GM11168 (cell line): ENCODE measurements at regions not wholly inside any gene's neighbourhood (a gene's known extent, or its start where the extent isn't known, plus 50 kb on each side); places are given as distances from the start of the nearest gene placed in this dataset.
"Not testable (repeated sequence)": the region's sequence is repeated elsewhere in the genome, so short reads cannot be mapped to it uniquely, and the experiment has no call there.

Source experiments
- in situ Hi-C: fragments of 300-500 bp; cut with MboI; formaldehyde crosslinking; loops from one replicate; pipeline ENCODE4 v1.12.0; 2022; ENCODE audit warnings: low sequenced_read_pairs; ENCODE audit not compliant: unreplicated experiment

DNA sequence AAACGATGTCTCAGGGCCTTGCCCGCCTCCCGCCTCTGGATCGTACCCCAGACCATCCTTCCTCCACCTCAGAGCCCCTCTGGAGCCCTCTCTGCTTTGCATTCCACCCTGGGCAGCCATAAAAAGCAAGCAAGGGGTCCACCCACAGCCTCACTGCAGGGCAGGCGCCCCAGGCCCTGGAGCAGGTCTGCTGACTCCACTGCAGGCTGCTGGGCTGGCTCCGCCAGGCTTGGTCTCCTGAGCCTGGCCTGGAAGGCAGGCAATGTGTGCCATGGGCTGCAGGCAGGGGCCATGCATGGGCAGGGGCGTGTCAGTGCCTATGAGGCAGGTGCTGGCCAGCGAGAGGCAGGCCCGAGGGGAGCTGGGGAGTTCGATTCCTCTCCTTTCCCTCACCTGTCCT lies 186.0 kb downstream of the ANKRD30B start:
- in situ Hi-C loops = no loop called here

DNA sequence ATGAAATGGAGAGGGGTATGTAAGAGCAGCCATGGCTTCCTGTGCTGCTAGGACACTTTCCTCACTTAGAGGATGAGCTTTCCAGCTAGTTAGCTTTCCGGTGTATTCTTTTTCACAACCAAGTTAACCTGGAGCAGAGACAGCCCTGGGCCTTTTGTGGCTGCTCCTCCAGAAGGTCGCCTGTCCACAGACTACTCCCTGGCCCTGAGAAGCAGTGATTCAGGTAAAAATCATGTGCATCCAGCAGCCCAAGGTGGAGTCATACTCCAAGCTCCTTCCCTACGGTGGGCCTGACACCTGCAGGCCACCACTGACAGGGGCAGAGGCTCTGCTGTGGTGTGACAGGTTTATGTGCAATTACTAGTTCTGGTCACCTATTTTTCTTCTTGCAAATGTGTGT lies 187.2 kb downstream of the ANKRD30B start:
- in situ Hi-C loops = no loop called here

DNA sequence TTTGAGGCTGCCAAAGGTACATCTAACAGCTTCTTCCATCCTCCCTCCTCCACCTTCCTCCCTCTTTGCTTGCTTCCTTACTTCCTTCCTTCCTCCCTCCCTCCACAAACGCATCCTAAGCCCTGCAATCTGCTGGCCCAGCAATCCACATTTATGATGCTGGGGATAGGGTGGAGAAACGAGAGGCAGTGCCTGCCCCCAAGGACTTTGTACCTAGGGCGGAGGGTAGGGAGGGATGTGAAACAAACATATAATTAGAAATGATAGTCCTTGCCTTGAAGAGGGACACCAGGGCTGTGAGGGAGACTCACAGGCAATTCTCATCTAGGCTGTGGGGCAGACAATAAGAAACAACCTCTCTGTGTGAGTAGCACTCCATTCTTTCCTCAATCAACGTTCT lies 188.3 kb downstream of the ANKRD30B start:
- in situ Hi-C loops = no loop called here

DNA sequence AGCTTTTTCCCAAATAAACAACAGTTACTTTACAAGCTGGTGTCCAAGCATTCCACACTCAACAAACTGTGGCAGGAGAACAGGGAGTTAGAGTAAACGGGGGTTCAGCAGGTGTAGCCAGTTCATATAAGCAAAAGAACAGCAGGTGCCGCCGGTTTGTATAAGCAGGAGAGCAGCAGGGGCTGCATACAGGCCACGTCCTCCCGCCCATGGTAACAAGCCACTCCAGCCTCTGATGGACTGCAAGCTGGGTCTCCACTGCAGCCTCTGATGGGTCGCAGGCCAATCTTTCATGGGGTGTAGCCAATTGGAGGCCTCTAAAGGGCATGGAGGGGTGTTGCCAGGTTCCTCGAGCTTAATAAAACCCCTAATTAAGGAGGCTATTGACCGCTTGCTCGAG lies 189.3 kb downstream of the ANKRD30B start:
- in situ Hi-C loops = no loop called here

DNA sequence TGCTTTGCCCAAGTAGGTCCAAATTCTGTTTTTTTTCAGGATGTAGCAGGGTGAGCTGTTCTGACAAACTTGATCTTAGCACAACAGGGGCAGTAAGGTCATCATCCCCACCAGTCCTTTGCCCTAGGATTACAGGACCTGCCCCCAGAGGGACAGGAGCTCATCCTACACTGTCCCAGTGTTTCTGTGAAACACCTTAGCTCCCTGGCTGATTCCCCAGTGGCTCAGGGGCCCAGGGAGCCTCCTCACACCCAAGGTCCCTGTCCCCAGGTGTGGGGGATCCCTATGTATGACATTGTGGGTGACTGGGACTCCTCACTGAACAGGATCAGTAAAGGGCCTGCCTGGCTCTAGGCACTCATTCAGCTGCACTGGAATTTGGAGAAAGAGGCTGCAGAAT lies 191.2 kb downstream of the ANKRD30B start:
- in situ Hi-C loops = no loop called here

DNA sequence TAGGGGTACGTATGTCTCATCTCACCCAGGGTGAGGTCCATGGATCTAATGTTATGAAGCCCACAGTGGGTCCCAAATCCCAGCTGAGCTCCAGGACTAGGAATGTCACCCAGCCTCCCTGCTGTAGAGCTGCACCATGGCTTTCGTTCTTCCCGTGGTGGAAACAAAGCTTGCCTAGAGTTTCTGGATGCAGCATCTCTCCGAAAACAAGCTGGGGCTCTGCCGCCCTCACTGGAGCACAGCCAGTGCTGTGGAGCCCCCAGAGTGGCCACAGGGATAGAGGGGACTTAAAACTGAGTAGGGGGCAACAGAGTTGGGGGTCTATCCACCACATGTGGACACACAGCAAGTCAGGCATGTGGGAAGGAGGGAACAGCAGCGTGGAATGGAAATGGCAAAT lies 192.1 kb downstream of the ANKRD30B start:
- in situ Hi-C loops = not testable (repeated sequence)

DNA sequence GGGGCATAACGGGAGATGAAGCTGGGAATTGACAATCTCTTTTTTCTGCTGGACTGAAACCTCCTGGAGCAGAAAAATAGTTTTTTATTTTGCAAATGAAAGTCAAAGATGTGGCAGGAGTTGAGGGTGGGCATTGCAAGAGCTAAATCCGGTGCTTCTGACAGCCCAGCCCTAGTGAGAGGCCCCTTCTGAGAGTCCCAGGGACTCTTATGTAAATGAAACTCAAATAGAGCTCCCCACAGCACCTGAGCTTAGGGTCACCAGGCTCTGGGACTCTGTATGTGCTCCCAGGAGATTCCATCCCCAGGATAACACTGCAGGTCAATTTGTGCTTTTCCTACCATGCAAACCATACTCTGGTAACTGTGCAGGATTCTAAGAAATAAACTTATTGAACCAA lies 192.8 kb downstream of the ANKRD30B start:
- in situ Hi-C loops = no loop called here

DNA sequence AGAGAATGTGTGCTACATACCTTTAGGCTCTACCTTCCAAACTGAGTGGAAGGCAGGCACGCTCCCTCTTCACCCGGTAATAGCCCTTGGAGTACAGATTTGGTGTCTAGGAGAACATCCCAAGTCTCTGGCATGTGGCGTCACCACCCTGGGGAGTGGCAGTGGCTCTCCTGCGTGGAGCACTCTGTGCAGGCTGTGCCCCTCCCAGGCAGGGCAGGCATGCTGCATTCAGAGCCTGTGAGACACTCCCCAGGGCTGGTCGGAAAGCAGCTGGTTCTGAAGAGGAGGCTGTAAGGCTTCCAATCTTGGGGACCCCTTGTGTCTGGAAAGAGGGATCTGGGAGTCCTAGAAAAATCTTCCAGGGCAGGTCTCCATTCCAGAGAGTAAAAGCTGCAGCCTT lies 193.3 kb downstream of the ANKRD30B start:
- in situ Hi-C loops = no loop called here

DNA sequence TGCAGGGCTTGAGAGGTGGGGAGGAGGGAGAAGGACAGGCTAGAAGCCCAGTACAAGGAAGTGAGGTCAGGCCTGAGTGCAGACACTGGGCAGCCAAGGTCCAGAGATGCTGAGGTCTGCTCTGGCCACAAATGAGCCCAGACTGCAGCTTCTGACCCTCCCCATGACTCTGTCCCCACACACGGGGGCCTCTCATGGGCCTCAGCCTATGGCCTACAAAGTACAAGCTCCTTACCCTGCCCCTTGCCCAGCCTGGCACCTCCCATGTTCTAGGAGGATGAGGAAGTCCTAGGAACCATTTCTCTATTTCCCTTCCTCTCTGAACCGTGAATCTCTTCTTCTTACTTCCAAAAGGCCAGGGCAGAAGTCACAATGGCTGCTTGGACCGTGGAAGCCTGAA lies 193.8 kb downstream of the ANKRD30B start:
- in situ Hi-C loops = no loop called here

DNA sequence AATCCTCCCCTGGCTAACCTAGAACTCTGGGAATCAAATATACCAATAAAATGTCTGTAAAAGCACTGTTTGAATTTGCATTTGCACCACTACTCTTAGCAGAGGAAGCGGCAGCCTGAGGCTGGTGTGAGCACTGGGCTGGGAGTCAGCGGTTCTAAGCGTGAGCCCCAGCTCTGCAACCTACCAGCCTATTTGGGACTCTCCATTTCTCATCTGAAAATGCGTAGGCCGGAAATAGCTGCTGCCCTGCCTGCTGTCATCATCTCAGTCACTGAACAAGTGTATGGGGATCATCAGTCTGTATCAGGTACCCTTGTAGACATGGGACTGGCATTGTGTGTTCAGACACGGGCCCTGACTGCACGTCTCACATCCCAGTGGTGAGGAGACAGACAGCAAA lies 194.3 kb downstream of the ANKRD30B start:
- in situ Hi-C loops = no loop called here

DNA sequence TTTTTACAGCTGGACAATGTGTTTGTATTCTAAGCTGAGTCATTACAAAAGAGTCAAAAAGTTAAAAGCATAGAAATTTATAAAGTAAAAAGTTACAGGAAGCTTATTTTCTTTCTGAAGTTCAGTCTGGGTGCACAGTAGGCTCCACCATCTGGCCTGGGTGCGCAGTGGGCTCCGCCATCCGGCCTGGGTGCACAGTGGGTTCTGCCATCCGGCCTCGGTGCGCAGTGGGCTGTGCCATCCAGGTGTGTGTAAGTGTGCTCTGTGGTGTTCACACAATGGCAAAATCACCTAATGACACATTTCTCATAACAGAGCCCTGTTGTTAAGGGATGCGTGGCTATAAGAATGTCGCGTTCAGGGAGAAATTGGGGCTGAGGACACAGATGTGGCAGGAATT lies 195.5 kb downstream of the ANKRD30B start:
- in situ Hi-C loops = no loop called here

DNA sequence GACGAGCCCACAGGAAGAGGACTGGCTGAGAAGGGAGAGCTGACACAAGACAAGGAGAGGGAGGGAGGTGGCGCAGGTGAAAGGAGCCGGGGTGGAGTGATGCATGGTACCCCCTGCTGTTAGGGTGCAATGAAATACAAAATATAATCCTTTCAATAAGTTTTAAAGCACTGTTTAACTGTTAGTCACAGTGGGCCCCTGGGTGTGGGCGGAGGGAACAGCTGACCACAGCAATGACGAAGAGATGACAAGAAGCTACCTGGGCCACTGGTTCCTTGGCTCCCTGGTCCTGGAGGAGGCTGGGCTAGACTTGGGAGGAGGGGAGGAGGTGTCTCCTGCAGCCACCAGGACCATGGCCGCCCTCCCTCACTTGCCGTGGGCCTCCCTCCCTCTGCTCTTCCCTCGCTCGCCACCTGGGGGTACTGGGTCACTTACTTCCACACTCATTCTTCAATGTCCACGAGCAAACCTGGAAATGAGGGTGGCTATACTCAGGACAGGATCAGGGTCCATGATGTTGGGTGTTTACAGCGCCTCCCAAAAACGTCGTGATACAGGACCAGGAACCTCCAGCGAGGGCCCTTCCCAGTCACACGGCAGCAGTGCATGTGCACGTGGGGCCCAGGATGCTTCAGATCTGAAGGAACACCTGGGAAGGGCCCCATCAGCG lies 196.1 kb downstream of the ANKRD30B start:
- in situ Hi-C loops = no loop called here

DNA sequence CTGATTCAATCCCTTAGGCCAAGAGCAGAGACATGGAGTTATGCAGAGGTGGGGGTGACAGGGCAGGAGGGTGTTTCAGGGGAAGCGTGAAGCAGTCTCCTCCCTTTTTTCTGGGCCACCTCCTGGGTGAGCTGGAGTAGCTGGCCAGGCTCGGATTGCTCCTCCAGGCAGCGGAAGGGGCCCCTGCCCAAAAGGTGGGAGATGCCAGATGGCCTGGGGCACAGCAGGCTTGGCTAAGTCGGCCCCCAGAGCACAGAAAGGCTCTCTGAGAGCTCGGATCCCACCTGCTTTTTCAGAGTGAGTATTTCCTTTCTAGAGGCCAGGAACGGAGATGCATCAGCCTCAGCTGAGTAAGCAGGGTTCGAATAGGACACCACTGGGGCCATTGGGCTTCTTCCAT lies 196.9 kb downstream of the ANKRD30B start:
- in situ Hi-C loops = no loop called here

DNA sequence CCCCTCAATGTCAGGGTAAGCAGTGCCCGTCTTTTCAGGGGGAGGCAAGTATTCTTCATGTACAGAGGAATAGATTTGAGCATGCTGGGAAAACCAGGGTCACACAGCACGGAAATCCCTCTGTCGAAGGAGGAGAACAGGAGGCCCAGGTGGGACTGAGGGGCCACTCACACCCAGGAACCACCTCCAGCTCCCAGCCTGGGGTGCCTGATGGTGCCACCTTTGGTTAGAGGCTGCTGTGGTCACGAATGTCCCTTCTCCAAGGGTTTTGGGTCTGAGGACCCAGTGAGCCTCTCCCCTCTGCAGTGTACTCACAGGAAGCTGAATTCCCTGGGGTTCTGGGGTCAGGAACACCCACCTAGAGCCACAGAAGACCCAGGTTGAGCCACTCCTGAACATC lies 197.3 kb downstream of the ANKRD30B start:
- in situ Hi-C loops = no loop called here

DNA sequence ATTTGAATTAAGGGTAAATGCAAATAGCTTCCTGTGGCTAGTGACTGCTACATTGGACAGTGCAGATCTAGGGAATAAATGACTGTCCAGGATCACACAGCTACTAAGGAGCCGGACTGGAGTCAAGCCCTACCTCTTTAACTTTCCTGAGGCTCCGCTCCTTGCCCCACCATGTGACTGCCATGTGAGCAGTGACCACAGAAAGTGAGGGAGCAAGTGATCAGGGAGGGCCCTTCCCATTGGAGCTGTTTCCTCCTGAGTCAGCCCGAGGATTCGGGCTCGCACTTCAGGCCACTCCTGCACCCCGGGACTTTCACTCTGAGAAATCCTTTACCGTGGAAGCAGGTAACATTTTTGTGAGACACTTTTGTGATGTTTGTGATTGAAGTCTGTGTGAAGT lies 198.0 kb downstream of the ANKRD30B start:
- in situ Hi-C loops = no loop called here

DNA sequence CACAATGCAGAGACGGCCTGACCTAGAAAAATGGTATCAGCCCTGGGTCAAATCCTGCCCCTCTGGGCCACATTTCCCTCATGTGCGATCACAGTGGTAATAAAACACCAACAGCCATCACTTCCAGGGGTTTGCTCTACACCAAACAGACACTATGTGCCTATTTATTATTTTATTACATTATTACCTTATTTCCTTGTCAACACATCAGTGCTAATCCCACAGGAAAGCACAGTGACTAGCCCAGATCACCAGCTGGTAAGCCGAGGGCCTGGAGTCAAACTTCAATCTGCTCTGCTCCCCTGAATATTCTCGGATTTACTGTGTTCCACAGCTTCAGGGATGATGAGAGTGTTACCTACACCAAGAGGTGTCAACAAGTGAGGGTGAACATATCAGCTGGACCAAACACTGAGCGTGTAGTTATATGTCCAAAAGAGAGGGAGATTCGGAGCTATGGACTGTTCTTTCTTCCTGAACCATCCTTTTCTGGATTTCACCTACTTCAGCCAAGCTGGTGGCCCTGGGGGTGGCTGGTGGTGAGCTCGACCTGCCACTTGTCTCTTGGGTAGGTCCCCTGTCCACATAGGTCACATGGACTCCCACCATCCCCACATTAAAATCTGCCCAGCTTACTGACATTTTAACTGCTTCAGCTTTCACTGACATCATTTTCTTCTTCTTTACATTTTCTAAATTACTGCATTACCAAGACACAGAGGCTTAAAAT lies 198.9 kb downstream of the ANKRD30B start:
- in situ Hi-C loops = not testable (repeated sequence)

DNA sequence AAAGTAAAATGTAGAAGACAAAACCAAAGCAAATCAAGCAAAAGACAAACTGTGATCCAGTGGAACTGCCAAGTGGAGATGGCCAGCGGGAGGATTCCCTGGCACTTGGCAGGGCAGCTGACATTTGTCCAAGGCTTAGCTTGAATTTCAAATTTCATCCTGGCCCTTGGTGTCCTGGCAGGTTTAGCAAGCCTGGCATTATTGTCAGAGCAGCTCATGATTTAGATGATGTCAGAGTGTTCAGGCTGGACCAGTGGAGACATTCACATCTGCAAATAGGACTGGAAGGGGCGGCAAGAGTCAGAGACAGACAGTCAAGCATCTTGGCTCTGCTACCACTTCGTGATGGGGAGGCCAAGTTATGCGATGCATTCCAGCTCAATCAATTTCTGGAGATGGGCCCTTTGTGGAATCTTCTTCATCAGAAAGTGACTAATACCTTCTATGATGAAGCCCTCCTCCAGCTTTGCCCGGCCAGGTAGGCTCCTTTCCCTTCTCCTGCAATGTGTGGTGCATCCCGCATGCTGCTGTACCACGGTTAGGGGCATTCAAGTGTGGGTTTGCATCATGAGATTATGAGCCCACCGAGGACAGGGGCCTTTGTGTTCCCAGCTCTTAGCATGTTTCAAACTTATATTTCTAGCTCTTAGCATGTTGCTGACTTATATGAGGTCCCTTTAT lies 199.7 kb downstream of the ANKRD30B start:
- in situ Hi-C loops = no loop called here

DNA sequence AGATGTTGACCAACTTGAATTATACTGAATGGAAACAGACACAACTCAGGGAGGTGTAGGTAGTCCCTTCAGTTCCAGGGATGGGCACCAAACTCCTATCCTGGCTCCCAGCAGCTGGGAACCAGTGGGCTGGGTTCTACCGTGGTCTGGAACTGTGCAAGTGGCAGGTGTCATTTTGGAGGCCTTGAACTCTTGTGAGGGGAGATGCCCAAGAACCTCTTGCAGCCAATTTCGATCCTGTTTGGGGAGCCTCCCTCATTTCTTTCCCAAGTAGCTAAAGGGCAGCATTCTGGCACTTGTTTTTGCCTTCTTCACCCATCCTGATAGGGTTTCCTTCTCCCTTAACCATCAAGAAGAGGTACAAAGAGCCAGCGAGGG lies 200.2 kb downstream of the ANKRD30B start:
- in situ Hi-C loops = no loop called here

DNA sequence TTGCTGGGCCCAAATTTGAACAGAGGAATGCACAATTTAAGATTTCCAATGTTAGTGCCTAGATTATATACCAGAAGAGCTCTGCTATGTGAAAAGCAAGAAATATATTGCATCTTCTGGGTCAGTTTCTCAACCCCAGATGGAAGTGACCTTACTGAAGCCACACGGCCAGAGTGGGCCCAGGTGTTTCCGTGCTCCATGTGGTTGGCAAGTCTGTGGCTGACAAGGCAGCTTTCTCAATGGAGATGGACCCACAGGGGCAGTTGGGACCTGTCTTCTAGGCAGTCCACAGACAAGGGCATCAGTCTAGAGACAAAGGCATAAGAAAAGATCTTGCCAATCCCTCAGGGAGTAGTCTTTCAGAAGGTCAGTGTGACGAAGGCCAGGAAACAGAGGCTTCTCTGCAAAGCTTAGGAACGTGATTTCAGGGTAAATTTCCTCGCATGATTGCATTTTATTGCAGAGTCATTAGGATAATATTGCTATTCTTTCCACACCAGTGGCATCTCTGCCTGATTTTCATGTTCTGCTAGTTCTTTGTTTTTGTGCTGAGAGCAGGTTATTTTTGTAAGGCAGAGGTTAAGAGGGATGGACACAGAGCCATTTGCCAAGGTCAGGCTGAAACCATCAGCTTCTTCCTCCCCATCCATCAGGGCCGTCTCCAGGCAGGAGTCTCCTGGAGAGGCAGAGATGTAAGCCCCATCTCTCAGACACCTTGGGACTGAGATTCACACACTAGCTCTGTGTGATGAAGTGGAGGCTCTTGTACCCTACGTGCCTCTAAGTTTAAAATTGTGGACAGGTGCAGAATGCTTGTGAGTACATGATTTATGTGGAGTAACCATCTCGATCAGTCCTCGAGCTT lies 202.1 kb downstream of the ANKRD30B start:
- in situ Hi-C loops = no loop called here

DNA sequence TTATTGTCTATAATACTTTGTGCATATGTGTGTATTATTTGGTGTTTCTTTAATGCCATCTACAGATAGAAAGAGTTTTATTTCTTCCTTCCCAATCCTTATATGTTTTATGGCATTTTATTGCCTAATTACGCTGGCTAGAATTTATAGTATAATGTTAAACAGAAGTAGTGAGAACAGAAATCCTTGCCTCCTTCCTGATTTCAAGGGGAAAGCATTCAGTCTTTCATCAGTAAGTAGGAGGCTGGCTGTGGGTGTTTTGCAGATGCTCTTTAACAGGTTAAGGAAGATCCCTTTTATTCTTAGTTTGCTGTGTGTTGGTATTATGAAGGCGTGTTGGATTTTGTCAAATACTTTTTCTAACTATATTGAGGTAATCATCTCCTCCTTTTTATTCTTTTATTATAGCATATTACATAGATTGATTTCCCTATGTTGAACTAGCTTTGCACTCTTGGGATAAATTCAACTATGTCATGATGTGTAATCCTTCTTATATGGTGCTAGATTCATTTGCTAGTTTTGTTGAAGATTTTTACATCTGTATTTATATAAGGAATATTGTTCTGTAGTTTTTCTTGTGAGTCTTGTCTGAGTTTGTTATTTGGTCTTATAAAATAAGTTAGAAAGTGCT lies 204.6 kb downstream of the ANKRD30B start:
- in situ Hi-C loops = not testable (repeated sequence)
